Small intestine (tissue), 7 donors: ENCODE measurements at regions not wholly inside any gene's neighbourhood (a gene's known extent, or its start where the extent isn't known, plus 50 kb on each side); places are given as distances from the start of the nearest gene placed in this dataset.

Experiments
- DNase-seq, 2 donors: peaks; one replicate each; pipeline versions ENCODE4 v3.0.0 to v3.0.0-alpha.2; 2013
- FAIRE-seq: peaks from 2 replicates; lab custom pipeline; 2012; peaks lifted over from hg19 to GRCh38; lab: Jason Lieb, UNC
- H3K27ac ChIP-seq, 3 donors: one replicate each; pipeline ENCODE4 v1.5.1; 2013; ENCODE audit warnings: low read length in 2 of 3, mild to moderate bottlenecking in 2 of 3, control low read depth in 1 of 3, inconsistent platforms in 1 of 3, low read depth in 1 of 3, moderate library complexity in 1 of 3
- H3K27me3 ChIP-seq, 3 donors: one replicate each; pipeline ENCODE4 v1.6.1; 2013; ENCODE audit warnings: low read length in 3 of 3, inconsistent platforms in 1 of 3; ENCODE audit not compliant: control insufficient read depth in 3 of 3, insufficient read depth in 3 of 3
- H3K36me3 ChIP-seq, 3 donors: one replicate each; pipeline ENCODE4 v1.6.1; 2013; ENCODE audit warnings: low read length in 3 of 3, inconsistent platforms in 1 of 3, low read depth in 1 of 3, mild to moderate bottlenecking in 1 of 3, moderate library complexity in 1 of 3; ENCODE audit not compliant: control insufficient read depth in 3 of 3, insufficient read depth in 2 of 3
- H3K4me1 ChIP-seq, 3 donors: one replicate each; pipeline ENCODE4 v1.6.1; 2013; ENCODE audit warnings: low read length in 2 of 3, inconsistent platforms in 1 of 3, low read depth in 1 of 3, mild to moderate bottlenecking in 1 of 3, moderate library complexity in 1 of 3; ENCODE audit not compliant: control insufficient read depth in 3 of 3, insufficient read depth in 2 of 3
- H3K4me3 ChIP-seq, 3 donors: one replicate each; pipeline ENCODE4 v1.5.1; 2013; ENCODE audit warnings: low read length in 3 of 3, control low read depth in 1 of 3, inconsistent platforms in 1 of 3, low read depth in 1 of 3, mild to moderate bottlenecking in 1 of 3, moderate library complexity in 1 of 3
- H3K9me3 ChIP-seq, 2 donors: one replicate each; pipeline ENCODE4 v1.6.1; 2013; ENCODE audit warnings: low read depth in 1 of 2, low read length in 1 of 2; ENCODE audit not compliant: control insufficient read depth in 2 of 2, insufficient read depth in 1 of 2
- WGBS, 3 donors: extraction: QIAGEN DNeasy Blood & Tissue Kit; methylation state at CpG; one replicate each; pipeline ENCODE4 v1.1.7; 2013; 5-methylcytosine and 5-hydroxymethylcytosine counted together
- donor health status: healthy with polysubstance abuse.
- donor health status: control.
- donor health status: control.
- donor health status: Bipolar disorder and iron deficiency.
- donor health status: healthy.

- FAIRE-seq = no peak
- H3K36me3 ChIP-seq = no peaks in the 10 kb centered on the region
- H3K4me3 ChIP-seq = no peak overlapping the region
- H3K27me3 ChIP-seq = no peaks in the 10 kb centered on the region
- H3K9me3 ChIP-seq = no peaks in the 10 kb centered on the region
- no peak for DNase-seq
- H3K4me1 ChIP-seq = no peaks in the 10 kb centered on the region
- H3K27ac ChIP-seq = no peak overlapping the region
- WGBS, 3 donors = 78 to 84% (median 80%) methylated on average over 8 of the region's 8 CpGs
Observed at GRCh38 chr10:44183667-44184632, 200.9 kb downstream of the CXCL12 start.

DNA sequence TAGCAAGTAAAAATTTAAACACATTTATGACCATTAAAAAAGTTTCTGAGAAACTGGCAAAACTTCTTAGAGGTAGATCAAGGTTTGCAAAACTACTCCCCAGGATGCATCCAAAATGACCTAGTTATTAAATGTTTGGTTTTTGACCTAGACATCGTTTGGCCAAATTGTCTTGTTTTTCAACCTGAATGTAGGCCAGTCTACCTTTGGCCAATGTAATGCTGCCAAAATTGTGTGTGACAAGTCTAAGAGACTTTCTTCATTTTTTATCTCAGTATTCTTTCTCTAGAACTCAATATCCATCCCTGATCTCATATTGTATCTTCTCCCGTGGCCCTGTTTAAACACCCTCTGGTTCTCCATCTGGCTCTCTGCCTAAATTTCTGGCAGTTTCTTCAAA is 202.0 kb downstream of the CXCL12 start:
- no peak overlapping the region for H3K27ac ChIP-seq
- no peaks in the 10 kb centered on the region for H3K9me3 ChIP-seq
- H3K27me3 ChIP-seq = no peaks in the 10 kb centered on the region
- H3K4me3 ChIP-seq = no peak overlapping the region
- DNase-seq = no peak
- WGBS, 3 donors = 67 to 77% (median 69%) methylated on average over 2 of the region's 2 CpGs
- H3K4me1 ChIP-seq = no peaks in the 10 kb centered on the region
- no peaks in the 10 kb centered on the region for H3K36me3 ChIP-seq
- no peak for FAIRE-seq

- Histone ChIP-seq H3K4me3 (no peak overlapping the region), H3K36me3 (no peaks in the 10 kb centered on the region), H3K27ac (no peak overlapping the region), H3K27me3 (no peaks in the 10 kb centered on the region), H3K9me3 (no peaks in the 10 kb centered on the region), H3K4me1 (no peaks in the 10 kb centered on the region)
- DNase-seq (no peak), FAIRE-seq (no peak)
- WGBS, 3 donors = 75 to 87% (median 83%) methylated on average over 10 of the region's 10 CpGs
Observed at GRCh38 chr10:44180321-44181168, 204.4 kb downstream of the CXCL12 start.

DNA sequence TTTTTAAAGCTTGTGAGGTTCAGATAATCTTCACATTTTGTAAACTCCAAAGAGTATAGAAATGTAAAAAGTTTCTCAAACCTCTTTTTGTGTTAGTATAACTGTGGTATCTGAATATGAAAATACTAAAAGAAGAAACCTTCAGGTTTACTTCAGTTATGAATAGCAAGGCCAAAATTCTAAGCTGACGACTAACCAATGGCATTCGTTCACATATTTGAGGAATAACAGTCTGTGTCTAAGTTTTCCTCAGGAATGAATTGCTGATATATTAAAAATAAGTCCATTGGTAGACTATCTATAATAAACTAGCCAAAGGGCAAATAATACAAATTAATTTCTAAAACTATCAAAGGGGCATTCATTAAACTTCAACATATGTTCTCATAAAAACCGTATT is 206.0 kb downstream of the CXCL12 start:
- no peaks in the 10 kb centered on the region for H3K36me3 ChIP-seq
- peaks cover 0 to under 1% (median 0%) of the 10 kb centered on the region in 3 donors for H3K4me1 ChIP-seq
- FAIRE-seq = no peak
- WGBS, 3 donors = 89 to 95% (median 93%) methylated on average over 3 of the region's 3 CpGs
- H3K27me3 ChIP-seq = no peaks in the 10 kb centered on the region
- no peak for DNase-seq
- no peak overlapping the region for H3K4me3 ChIP-seq
- H3K27ac ChIP-seq = no peak overlapping the region
- no peaks in the 10 kb centered on the region for H3K9me3 ChIP-seq

DNA sequence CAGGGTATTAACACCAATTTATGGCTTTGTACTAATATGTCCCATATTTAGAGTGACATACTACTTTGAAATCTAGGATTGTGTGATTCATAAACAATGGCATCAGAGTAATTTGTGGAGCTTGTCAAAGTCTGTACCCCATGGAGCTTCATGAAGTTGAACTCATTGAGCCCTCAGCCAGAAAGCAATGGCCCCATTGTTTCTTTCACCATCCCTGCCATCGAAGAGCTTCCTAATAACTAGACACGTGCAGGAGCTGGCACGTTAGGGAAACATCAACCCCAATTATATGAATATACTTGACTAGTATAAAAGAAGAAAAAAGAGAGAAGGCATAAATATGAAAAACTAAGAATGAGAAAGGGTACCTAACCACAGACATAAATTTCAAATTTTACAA is 206.6 kb downstream of the CXCL12 start:
- Histone ChIP-seq H3K4me1 (peaks cover 0 to 6% (median 0%) of the 10 kb centered on the region in 3 donors), H3K27me3 (no peaks in the 10 kb centered on the region), H3K36me3 (no peaks in the 10 kb centered on the region), H3K9me3 (no peaks in the 10 kb centered on the region), H3K27ac (no peak overlapping the region), H3K4me3 (no peak overlapping the region)
- no peak for DNase-seq
- no peak for FAIRE-seq
- 84 to 91% (median 87%) methylated on average over 3 of the region's 3 CpGs for WGBS, 3 donors

DNA sequence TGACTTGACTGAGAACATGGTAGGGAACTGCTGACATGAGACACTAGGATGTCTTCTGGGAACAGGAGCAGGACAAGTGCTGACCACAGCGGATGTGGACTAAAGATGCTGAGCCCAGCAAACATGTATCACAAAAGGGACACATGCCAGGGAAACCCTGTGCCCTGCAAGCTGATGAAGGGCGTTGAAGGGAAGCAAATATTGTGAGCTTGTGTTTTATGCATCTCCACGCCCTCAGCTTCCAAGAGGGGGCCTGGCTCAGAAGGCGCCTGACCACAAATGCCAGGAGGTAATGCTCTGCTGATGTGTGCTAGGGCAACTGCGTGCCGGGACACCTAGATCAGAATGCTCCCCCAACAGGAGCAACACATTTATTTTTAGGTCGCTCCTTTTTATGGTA is 207.3 kb downstream of the CXCL12 start:
- Histone ChIP-seq H3K4me1 (peaks cover 0 to 12% (median 3%) of the 10 kb centered on the region in 3 donors), H3K27ac (no peak overlapping the region), H3K4me3 (no peak overlapping the region), H3K27me3 (no peaks in the 10 kb centered on the region), H3K36me3 (no peaks in the 10 kb centered on the region), H3K9me3 (no peaks in the 10 kb centered on the region)
- FAIRE-seq (no peak), DNase-seq (no peak)
- 80 to 91% (median 85%) methylated on average over 7 of the region's 7 CpGs for WGBS, 3 donors

DNA sequence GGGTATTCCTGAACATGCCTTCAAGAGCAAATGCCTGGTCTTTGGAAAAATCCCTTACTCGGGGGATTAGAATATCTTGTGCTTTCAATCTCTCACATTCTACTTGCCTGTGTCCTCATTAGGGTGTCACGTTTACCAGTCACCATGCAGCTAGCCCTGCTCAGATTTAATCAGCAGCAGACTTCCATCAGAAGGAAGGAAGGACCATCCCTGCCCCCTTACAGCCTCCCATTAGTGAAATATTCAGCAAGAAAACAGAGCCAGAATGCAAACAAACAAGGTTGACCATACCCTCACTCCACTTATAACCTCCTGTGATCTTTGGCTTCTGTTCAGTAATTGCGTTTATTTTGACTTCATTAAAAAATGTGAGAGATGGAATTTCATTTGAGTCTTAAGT is 208.6 kb downstream of the CXCL12 start:
- Histone ChIP-seq H3K4me1 (peaks cover 0 to 13% (median 4%) of the 10 kb centered on the region in 3 donors), H3K36me3 (no peaks in the 10 kb centered on the region), H3K27ac (no peak overlapping the region), H3K9me3 (no peaks in the 10 kb centered on the region), H3K4me3 (no peak overlapping the region), H3K27me3 (no peaks in the 10 kb centered on the region)
- no peak for FAIRE-seq
- 40 to 56% (median 51%) methylated on average over 3 of the region's 3 CpGs for WGBS, 3 donors
- no peak for DNase-seq

DNA sequence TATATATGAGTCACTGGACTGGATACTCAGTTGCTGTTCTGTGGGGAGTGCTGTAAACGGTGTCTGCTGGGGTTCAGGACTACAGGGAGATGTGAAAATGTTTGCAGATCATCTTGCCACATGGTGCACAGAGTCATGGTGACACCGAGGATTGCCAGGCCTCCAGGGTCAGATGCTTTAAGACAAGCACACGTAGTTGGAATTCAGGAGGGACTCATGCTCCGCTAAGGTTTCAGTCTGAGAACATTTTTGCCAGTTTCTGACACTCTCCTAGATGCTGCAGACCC is 211.3 kb downstream of the CXCL12 start:
- no peak for FAIRE-seq
- WGBS, 3 donors = 55 to 67% (median 66%) methylated on average over 4 of the region's 4 CpGs

More for the DNA sequence above, 211.3 kb downstream of the CXCL12 start:
- DNase-seq = no peak
- H3K27me3 ChIP-seq = no peaks in the 10 kb centered on the region
- H3K27ac ChIP-seq = no peak overlapping the region
- H3K36me3 ChIP-seq = no peaks in the 10 kb centered on the region
- no peak overlapping the region for H3K4me3 ChIP-seq
- peaks cover 0 to 13% (median 4%) of the 10 kb centered on the region in 3 donors for H3K4me1 ChIP-seq
- H3K9me3 ChIP-seq = no peaks in the 10 kb centered on the region
